Upper lobe of left lung (tissue), 4 donors: ENCODE measurements at regions not wholly inside any gene's neighbourhood (a gene's known extent, or its start where the extent isn't known, plus 50 kb on each side); places are given as distances from the start of the nearest gene placed in this dataset.

Experiments
- CTCF ChIP-seq, 6 experiments: fragments of 450-650 bp in 4 of 6; fragments of 200-600 bp in 2 of 6; sonication (generic) in 2 of 6; IDR thresholded peaks; one replicate each; pipeline ENCODE4 v1.5.1; 2016 to 2019; ENCODE audit warnings: antibody characterized with exemption in 6 of 6
- EP300 ChIP-seq, 4 donors: sonication (generic); formaldehyde crosslinking; IDR thresholded peaks; one replicate each; pipeline ENCODE4 v1.5.1; 2017; ENCODE audit warnings: antibody characterized with exemption in 4 of 4, control low read depth in 2 of 4
- POLR2A ChIP-seq, 4 donors: fragments of 450-650 bp; IDR thresholded peaks; one replicate each; pipeline ENCODE4 v1.5.1; 2016 to 2017; ENCODE audit warnings: antibody characterized with exemption in 4 of 4, mild to moderate bottlenecking in 2 of 4
- POLR2AphosphoS5 ChIP-seq, 2 donors: sonication (generic); formaldehyde crosslinking; IDR thresholded peaks; one replicate each; pipeline ENCODE4 v1.5.1; 2017; ENCODE audit warnings: antibody characterized with exemption in 2 of 2

GRCh38 chr13:99113351-99113750 lies 87.3 kb upstream of the UBAC2 start:
- TF ChIP-seq CTCF (IDR thresholded peaks at IDR 0.05) (no peak), EP300 (IDR thresholded peaks at IDR 0.05) (no peak), POLR2A (IDR thresholded peaks at IDR 0.05) (no peak), POLR2AphosphoS5 (IDR thresholded peaks at IDR 0.05) (no peak)
